SH-SY5Y (cell line): ENCODE measurements at regions not wholly inside any gene's neighbourhood (a gene's known extent, or its start where the extent isn't known, plus 50 kb on each side); places are given as distances from the start of the nearest gene placed in this dataset.

Source experiments
- GATA2 ChIP-seq: IDR thresholded peaks from 2 replicates; pipeline ENCODE4 v1.6.1; 2011; ENCODE audit warnings: mild to moderate bottlenecking, low read depth, low read length
- GATA3 ChIP-seq: IDR thresholded peaks from 2 replicates; pipeline ENCODE4 v1.6.1; 2011; ENCODE audit warnings: low read depth, mild to moderate bottlenecking, low read length, moderate library complexity

DNA sequence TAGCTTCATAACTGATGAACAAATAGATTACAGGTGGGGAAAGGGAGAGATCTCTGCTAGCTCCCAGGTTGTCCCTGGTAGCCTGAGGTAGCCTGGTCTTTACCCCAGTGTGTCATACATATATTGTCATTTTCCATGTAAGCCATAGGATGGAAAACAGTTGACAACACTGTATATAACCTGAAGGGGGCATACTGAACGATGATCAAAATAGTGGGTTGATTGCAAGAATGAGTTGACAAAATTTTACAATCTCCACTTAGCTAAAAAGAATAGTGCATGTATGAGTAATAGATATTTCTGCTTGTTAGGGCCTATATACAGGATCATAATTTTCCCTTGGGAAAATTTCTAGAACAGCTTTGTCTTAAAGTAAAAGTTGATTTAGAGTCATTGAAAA lies 304.1 kb upstream of the HAND2 start:
- TF ChIP-seq GATA2 (no peak), GATA3 (no peak)
